Skin of body (tissue), 1 donor: ENCODE measurements at regions not wholly inside any gene's neighbourhood (a gene's known extent, or its start where the extent isn't known, plus 50 kb on each side); places are given as distances from the start of the nearest gene placed in this dataset.

ENCODE experiments used
- DNase-seq: peaks from one replicate; lab custom pipeline; 2025; lab: John Stamatoyannopoulos, UW

DNA sequence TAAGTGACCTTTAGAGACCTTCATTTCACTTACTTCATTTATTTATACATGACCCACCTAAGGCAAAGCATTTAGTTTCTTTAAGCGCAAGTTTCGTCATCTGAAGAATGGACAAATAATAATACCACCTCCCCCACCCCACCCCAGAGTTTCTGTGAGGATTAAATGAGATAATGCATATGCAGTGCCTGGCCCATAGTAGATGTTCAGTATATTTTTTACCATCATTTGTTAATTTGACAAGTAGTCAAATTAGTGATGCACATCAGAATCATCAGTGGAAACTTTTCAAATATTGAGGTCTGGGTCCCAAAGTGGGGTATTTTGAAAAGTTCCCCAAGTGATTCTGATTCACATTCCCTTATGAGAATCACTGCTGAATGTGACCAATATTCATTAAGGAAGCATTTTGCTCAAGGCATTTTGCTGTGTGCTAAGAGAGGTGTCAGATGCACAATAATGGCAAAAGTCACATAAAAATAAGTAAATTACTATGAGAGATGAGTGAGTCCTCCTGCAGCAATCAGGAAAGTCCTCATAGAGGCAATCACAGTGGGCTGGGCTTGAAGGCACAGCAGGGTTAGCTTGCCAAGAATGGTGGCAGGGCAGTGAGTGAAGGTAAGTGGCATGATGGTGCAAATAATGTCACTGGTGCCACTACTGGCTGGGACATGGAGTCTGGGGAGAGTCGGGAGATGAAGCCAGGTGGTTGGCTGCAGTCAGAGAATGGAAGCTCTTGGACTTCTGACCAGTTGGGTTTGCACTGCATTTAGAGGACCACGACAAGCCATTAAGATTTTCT, 244.1 kb downstream of the PTEN start:
- no peak for DNase-seq

DNA sequence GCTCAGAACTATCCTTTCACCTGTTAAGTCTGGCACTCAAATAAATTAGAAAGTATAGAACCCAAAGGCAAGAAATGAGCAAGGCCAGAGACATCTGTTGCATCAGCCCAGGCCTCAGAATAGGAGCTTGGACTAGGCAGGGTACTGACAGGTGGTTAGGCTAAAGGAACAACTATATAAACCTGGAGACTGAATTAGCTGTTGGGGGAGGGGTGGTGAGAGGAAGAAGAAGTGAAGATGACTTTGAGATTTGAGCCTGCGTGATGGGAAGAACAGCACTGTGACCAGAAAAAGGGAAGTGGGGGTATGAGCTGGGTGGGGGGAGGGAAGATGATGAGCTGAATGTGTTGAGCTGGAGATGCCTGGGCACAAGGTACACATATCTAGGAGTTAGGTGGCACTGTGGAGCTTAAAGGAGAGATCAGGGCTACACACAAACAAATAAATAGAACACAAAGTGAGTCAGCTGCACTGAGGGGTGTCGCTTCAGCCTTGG, 244.7 kb downstream of the PTEN start:
- DNase-seq: no peak

DNA sequence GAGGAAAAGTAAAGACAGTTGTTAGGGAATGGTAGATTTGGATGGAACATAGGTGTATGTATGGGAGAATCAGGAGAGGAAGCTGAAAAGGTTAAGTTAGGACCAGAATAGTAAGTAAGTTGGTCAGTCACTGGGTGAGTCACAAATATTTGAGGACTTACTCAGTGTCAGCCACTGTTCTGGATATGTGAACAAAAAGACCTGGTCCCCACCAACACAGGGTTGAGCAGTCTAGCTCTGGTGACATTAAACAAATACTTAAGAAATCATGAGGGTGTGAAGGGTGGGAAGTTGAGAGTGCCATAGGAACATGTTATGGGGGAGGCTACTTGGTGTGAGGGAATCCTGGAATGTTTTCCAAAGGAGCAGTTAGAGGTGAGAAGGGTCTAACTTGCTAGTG, 246.9 kb downstream of the PTEN start:
- no peak for DNase-seq

DNA sequence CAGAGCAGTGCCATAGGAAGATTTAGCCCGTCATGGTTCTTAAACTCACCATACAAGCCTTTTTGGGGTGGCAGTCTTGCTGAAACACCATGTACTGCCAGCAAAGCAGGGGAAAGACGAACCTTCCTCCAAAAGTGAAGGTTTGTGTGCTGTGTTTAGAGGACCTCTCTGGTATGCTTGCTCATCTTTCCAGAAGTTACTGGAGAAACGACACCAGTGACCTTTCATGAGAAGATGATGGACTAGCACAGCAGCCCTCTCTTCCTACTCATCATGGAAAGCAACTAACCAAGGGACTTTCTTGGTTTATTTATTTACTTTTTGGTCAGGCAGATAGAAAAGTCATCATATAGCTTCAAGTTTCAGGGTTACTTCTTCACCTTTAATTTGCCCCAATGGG, 247.4 kb downstream of the PTEN start:
- DNase-seq: no peak

DNA sequence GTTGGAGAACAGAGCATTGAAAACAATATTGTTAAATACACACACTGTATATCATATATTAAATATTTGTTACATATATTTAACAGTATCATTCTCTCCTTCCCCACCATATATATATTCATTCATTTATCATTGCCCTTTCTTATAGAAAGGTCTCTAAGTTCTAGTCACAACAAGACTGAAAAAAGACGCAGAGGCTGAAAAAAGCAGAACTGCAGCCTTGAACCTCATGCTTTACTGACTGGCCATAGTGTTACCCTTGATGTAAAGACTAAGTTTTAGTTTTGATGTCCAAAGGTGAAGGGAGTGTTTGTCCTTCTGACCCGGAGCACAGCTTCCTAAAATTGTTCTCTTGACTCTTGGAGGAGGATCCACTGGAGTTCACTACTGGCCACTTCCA, 247.9 kb downstream of the PTEN start:
- DNase-seq: no peak

DNA sequence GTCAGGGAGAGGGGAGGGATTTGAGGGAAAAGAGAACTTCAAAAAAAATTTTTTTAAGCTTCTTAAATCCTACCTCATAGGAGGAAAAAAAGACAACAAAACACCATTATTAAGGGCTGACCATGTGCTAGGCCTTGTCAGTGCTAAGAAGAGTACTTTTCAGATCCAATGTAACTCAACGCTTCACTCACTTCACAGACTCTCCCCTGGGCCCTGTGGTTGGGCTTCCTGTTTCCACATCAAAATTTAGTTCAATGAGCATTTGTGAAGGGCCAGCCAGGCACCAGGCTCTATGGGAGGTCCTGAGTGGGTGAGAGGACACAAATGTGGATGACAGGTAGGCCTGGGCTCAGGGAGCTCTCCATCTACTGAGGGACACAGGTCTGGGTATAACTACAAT, 249.8 kb downstream of the PTEN start:
- no peak for DNase-seq

DNA sequence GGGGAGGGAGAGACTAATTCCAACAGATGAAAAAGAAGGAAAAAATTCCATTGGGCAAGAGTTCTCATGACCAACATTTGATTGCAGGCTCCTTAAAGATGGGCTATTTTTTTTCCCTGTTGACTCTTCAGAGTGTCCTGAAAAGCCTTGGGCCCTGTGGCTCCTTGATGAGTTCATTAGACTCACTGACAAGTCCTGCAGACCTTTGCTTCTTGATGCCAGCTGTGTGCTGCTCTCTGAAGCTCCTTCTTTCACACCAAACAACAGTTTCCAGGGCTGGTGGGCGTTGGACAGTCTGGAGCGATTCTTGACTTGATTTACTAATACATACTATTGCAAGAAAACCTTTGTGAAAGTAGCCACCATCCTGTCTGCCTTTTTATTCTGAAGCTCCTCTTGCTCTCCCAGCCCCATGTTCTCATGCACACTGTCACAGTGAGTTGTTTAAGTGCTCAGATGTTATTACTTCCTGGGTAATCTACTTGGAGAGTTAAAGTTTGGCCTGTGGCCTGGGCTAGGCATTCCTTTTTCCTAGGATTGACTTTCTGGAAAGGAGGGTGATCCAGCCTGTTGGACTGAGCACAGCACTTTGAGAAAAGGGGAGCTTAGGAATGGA, 250.3 kb downstream of the PTEN start:
- DNase-seq: no peak

DNA sequence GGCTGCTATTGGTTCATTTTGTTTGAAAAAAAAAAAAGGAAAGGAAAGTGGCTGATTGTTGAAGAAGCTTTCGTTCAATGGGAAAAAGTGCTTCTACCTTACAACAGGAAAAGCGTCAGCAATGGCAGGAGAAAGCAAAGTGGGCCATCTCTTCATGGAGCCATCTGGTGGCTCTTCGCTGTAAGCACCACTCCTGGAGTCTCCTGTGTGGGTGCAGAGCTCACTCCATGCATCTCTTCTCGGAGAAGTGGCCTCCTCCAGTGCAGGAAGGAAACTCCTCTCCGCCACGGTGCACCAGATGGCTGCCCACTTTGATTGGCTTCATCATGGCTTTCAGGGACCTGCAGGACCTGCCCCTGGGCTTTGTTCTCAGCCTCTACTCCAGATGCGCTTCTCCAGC, 250.9 kb downstream of the PTEN start:
- no peak for DNase-seq

DNA sequence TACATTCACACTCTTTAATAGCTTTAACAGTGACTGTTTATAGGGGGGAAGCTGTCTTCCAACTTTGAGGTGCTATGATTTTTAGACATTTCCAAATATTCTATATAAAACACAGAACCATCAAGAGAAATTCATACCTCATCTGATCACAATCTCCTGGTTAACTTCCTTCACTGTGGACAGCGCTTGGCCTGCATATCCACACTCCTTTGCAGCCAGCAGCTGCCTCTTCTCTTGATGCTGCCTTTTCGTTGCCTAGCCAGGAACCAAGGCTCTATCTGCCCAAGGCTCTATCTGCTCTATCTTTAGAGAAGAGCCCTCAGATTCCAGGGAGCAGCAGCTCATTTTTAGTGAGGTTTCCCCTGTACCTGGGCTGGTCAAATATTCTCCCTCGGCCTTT, 252.0 kb downstream of the PTEN start:
- no peak for DNase-seq

DNA sequence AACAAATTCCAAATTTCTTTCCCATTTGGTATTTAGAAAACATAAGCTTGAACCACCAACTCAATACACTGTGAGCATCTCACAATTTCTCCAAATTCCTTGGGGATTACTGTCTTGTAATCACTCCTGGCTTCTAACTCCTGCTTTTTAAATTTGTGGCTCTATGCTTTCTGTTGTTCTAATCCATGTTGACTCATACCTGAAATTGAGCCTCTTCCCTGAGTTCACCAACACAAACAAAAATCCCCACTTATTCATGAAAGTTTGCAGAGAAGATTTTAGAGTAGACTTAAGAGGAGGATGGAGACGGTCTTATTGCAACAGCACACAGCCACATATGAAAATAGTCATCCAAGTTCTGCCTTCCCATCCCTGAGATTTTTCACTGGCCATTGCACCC, 252.5 kb downstream of the PTEN start:
- DNase-seq: no peak

DNA sequence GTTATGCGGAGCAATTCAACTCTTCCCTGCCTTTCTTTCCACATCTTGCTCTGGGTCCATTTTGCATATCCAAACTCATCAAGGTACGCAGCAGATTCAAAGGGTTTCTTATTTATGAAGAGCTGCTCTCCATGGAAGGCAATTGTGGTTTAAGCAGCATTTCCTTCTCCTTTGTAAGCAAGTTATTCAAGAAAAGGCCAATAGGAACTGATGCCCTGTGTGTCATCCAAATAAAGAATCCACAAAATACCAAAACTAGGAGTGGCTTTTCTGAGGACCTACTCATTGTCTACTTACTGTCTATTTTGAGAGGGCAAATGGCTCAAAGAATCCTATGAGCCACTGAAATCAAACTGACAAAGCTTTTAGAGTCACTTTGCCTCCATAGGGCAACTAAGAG, 253.1 kb downstream of the PTEN start:
- DNase-seq: no peak

DNA sequence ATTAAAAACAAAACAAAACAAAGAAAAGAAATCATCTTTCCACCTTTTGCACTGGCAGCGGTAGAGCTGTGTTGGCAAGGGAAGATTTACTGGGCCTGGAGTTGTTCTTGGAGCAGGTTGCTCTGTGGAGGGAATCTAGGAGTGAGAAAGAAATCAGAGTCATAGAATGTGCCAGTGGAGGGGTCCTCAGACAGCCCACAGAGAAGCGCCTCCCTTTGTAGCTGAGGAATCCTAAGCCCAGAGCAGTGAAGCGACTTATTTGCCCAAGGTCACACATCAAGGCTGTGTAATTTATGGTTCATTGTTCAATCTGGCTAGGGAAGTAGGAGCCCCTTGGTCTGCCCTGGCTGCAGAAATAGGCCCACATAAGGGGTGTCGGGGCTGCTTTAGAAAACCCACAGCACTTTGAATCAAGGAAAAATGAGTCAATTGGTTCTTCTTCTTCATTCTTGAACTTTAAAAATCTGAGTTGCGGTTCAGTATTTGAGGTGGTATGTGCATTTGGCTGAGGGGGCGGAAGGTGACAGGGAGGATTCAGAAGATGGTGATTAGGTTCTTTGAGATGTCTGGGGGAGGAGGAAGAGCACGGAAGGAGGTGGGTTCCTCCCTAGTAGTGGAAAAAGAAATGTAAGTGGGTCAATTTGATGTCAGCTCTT, 253.7 kb downstream of the PTEN start:
- DNase-seq: no peak

DNA sequence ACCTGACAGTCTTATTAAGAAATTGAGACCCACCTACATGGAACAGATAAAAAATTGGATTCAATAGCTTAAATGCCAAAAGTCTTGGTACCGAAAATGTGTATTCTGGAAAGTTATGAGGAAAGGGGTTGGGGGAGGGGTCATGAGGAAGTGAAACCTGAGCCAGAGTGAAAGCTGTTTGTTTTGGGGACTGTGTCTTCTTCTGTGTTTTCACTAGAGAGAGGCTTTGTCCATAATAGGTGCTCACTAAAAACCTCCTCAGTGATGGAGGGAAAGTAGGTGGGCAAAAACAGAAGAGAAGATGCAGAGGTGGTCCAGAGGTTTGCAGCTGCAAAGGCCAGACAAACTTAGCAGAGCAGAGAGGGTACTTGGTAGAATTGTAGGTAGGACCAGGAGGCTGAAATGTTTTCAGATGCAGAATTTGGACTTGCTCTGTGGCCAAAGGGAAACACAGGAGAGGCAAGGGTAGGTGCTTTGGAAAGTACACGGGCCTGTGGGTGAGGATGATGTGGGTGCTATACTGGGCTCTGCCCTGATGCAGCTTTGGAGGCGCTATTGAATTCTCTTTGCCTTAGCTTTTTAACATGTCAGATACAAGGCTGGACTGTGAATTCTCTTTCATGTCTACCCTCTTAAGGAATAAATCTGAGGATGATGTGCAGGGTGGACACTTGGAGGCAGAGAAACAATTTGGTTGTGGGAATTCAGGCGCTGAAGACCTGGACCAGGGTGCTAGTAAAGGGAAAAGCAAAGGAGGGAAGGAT, 254.6 kb downstream of the PTEN start:
- no peak for DNase-seq

DNA sequence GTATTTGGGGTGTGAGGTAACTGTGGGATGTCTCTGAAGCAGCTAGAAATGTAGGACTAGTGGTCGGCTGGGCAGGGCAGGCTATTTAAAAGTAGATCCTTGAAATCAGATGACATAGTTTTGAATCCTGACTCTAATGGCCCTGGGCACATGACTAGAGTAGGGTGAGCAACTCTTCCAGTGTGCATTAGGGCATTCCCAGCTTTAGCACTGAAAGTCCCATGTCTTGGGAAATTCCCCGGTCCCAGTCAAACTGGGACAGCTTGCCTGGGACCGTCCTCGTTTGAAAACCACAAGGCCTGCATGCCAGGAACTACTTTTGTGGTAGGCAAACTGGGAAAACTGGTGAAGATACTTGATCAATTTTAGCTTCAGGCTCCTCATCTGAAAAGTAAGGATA, 255.3 kb downstream of the PTEN start:
- DNase-seq: no peak

DNA sequence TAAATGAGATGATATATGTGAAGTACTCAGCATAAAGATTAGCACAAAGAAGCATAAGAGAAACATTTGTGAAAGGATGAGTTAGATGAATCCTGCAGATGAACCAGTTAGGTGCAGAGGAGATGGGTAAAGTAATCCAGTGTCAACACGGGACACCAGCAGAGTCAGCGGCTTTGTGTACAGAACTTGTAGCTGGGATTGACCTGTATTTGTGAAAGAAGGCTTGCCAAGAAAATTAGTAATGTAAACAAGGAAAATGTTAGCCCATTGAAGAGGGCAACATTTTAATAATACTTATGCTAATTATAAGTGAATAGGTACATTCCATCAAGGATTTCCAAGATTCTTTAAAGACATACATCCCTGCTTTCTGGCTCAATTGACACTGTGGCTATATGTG, 255.7 kb downstream of the PTEN start:
- DNase-seq: no peak

DNA sequence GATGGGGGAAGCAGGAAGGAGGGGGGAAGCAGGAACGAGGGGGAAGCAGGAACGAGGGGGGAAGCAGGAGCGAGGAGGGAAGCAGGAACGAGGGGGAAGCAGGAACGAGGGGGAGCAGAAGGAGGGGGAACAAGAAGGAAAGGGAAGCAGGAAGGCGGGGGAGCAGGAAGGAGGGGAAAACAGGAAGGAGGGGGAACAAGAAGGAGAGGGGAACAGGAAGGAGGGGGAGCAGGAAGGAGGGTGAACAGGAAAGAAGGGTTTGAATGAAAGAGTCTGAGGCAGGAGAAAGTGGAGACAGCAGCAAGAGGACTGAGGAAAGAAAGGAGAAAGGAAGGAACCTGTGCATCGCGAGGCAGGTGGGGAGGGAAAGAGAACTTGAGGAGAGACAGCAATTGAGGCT, 256.6 kb downstream of the PTEN start:
- no peak for DNase-seq

DNA sequence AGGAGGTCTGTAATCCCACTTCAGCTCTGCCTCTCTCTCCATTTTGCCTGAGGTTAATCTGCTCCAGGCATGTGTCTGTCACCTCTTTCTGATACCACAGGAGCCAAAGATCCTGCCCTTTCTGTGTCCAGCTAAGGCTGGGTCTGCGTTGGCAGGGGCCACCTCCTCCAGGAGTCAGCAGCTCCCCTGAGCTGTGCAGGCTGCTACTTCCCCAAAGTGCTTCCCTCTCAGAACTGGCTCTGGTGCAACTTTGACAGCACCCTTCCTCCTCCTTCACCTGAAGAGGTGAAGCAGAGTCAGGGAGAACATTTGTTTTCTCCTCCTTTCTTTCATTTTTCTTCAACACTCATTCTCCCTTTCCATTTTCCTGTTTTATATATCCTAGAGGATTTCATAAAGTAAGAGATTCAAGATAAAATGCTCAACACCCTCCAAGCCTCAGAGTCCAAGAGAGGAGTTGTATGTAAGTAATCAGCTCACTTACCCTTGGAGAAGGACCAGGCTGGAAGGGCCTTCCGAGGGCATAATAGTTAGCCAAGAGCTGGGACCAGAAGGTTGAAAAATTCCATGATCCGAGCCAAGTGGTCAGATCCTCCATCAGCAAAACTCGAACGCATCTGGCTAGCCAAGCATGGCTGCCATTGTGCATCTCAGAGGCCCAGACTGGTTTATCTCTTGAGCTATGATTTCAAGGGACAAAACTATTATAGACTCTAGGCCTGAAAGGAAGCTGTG, 257.3 kb downstream of the PTEN start:
- DNase-seq: no peak

DNA sequence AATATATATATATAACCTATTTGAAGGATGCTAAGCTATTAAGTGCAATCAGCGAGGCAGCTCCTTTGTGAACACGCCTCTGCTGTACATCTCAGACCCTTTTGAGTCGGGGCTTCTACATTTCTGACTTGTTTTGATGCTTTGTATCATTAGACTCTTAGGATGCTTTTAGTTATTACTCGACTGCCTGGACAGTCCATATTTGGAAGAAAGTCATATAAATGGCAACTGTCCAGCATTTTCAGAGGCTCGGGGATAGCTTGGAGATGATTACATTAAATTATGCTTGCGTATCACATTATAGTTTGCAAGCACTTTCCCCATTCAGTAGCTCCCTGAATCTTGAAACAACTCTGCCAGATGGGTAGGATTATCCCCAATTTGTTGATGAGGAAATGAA, 257.9 kb downstream of the PTEN start:
- no peak for DNase-seq

DNA sequence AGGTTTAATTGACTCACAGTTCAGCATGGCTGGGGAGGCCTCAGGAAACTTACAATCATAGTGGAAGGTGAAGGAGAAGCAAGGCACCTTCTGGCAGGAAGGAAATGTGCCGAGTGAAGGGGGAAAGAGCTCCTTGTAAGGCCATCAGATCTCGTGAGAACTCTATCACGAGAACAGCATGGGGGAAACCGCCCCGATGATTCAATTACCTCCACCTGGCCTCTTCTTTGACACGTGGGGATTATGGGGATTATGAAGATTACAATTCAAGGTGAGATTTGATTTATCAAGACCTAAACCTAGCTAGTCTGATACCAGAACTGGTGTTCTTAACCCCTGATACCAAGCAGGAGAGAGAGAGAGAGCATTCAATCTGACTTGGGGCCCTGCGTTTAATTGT, 258.7 kb downstream of the PTEN start:
- DNase-seq: no peak

DNA sequence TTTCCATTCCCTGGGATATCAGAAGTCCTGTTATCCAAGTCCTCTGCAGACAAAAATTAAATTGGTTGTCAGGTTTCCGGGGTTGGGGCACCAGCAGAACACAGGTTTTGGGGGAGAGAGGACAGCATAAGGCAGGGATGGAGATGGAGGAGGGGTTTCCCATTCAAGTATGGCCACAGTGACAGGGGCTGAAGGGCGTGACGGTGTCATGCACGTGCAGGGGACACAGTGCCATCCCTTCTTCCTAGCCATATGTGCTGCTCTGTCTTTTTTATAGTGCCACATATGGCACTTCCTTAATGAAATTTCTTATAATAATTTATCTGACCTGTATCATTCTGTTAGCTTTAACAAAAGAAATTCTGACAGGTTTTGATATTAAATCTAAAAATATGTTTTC, 259.2 kb downstream of the PTEN start:
- no peak for DNase-seq

DNA sequence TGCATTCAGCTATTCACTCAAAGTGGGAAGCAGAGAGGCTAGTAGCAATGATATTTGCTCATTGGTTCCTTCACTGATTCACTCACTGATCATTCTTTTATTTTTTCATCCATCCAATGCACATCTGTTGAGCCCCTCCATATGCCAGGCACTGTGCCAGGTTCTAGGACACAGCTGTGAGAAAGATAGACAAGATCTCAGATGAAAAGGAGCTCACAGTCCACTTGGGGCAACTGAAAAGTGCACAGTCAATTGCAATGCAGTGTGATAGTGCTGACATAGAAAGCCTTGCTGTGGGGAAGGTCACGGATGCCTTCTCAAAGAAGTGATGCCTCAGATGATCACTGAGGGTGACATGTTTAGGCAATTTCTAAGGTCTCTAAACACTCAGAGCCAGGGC, 262.3 kb downstream of the PTEN start:
- no peak for DNase-seq
